ENCODE measurements at regions not wholly inside any gene's neighbourhood (a gene's known extent, or its start where the extent isn't known, plus 50 kb on each side); places are given as distances from the start of the nearest gene placed in this dataset.

DNA sequence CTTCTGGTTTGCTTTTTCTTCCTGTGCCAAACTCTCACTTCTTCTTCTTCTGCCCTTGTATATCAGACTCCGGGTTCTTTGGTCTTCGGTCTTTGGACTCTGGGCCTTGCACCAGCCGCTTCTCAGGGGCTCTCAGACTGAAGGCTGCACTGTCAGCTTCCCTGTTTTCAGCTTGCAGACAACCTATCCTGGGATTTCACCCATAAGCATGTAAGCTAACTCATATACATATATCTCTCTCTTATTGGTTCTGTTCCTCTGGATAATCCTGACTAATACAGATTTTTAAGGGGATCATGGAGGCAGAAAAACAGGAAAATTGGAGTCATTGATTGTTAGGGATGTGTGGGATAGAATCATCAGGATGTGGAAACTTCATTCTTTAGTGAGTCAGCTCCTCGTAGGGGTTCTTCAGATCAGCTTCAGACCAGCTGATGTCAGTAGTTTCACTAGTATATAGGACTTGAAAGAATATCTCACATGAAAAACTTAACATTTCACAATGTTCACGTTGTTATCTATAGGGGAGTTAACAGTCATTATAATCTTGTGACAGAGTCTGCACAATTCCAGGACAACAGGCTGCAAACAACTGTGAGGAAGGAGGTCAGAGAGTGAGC is 102.9 kb downstream of the RASSF9 start:
- in situ Hi-C loops (cut with HindIII; ENCODE audit: low sequenced_read_pairs): no loop called here

DNA sequence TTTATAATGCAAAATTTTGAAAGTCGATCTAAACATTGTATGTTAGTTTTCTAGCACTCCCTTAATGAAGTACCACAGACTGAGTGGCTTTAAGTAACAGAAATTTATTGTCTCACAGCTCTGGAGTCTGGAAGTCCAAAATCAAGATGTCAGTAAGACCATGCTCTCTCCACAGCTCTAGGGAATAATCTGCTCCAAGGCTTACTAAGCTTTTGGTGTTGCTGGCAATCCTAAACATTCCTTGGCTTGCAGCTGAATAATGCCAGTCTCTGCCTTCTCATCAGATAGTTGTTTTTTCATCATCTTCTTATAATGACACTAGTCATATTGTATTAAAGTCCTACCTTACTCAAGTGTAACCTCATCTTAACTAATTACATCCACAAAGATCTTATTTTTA is 102.2 kb downstream of the RASSF9 start:
- in situ Hi-C loops (cut with HindIII; ENCODE audit: low sequenced_read_pairs): no loop called here
- no peak for DNase-seq (ENCODE audit: low read depth)
- no peak for TF ChIP-seq CTCF (IDR thresholded peaks at IDR 0.05; ENCODE audit: low read depth, low read length, missing control alignments)
- H3K4me3 ChIP-seq (ENCODE audit: low read depth, low read length): no peak overlapping the region

More for the DNA sequence above, 102.9 kb downstream of the RASSF9 start:
- no peak for TF ChIP-seq CTCF (IDR thresholded peaks at IDR 0.05; ENCODE audit: low read depth, low read length, missing control alignments)
- no peak overlapping the region for H3K4me3 ChIP-seq (ENCODE audit: low read depth, low read length)
- DNase-seq (ENCODE audit: low read depth): no peak

DNA sequence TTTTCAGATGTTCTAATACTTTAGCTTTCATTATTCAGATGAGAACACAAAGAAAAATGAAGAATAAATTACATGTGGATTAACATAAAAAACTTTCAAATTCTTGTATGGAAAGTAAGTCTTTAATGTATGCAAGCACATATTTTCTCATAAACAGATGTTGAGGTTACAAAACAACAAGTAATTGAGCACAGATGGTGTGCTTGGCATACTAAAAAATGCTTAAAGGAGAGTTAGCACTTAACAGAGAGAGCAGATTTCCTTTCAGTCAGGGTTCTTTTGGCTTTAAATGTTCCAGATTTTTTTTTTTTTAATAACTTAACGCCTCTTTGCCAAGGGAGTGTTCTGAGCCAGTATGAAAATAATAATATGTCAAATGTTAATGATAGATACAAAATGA is 96.0 kb downstream of the RASSF9 start:
- no peak overlapping the region for H3K4me3 ChIP-seq (ENCODE audit: low read depth, low read length)
- no peak for DNase-seq (ENCODE audit: low read depth)
- TF ChIP-seq CTCF (IDR thresholded peaks at IDR 0.05; ENCODE audit: low read depth, low read length, missing control alignments): no peak
- in situ Hi-C loops (cut with HindIII; ENCODE audit: low sequenced_read_pairs): no loop called here

GRCh38 chr12:85741046-85741445 is 95.2 kb downstream of the RASSF9 start:
- in situ Hi-C loops (cut with HindIII; ENCODE audit: low sequenced_read_pairs): no loop called here
- no peak for DNase-seq (ENCODE audit: low read depth)
- H3K4me3 ChIP-seq (ENCODE audit: low read depth, low read length): no peak overlapping the region
- TF ChIP-seq CTCF (IDR thresholded peaks at IDR 0.05; ENCODE audit: low read depth, low read length, missing control alignments): no peak

- no peak overlapping the region for H3K4me3 ChIP-seq (ENCODE audit: low read depth, low read length)
- no peak for TF ChIP-seq CTCF (IDR thresholded peaks at IDR 0.05; ENCODE audit: low read depth, low read length, missing control alignments)
- DNase-seq (ENCODE audit: low read depth): no peak
- in situ Hi-C loops (cut with HindIII; ENCODE audit: low sequenced_read_pairs): no loop called here
Measured at GRCh38 chr12:85747941-85748495, 88.2 kb downstream of the RASSF9 start.
